Caco-2 (cell line): ENCODE measurements at regions not wholly inside any gene's neighbourhood (a gene's known extent, or its start where the extent isn't known, plus 50 kb on each side); places are given as distances from the start of the nearest gene placed in this dataset.

Experiments
- BruUV-seq: library from RNA; stranded (reverse); fragments of 400-500 nt; replicated peaks from 2 replicates; lab custom pipeline; 2021; lab: Mats Ljungman, UMichigan
- CTCF ChIA-PET: fragments of 300-600 bp; sonication (Branson Sonifier 250); formaldehyde crosslinking; loops from one replicate; lab custom pipeline; 2022; ENCODE audit warnings: antibody characterized with exemption; lab: Charles Lee
- POLR2A ChIA-PET: fragments of 300-600 bp; sonication (Branson Sonifier 250); formaldehyde crosslinking; loops from one replicate; lab custom pipeline; 2022; ENCODE audit warnings: antibody characterized with exemption; lab: Charles Lee
- DNase-seq, 2 experiments: peaks; one replicate each; pipeline versions ENCODE4 v3.0.0 to v3.0.0-alpha.2; 2020 to 2022
- H3K27me3 ChIP-seq: replicated peaks from 2 replicates; pipeline ENCODE4 v1.6.0; 2011; ENCODE audit warnings: low read length; ENCODE audit not compliant: control insufficient read depth, insufficient read depth
- H3K36me3 ChIP-seq: 2 replicates; pipeline ENCODE4 v1.5.1; 2011; ENCODE audit warnings: low read length; ENCODE audit not compliant: control insufficient read depth, insufficient read depth
- H3K4me1 ChIP-seq: fragments of 250-450 bp; sonication (Bioruptor Pico); 2 replicates; pipeline ENCODE4 v1.5.1; 2020; ENCODE audit warnings: mild to moderate bottlenecking
- H3K4me3 ChIP-seq: 2 replicates; pipeline ENCODE4 v1.5.1; 2011; ENCODE audit warnings: low read depth, mild to moderate bottlenecking, control low read depth, low read length
- H3K9me3 ChIP-seq: fragments of 250-450 bp; sonication (Bioruptor Pico); 2 replicates; pipeline ENCODE4 v1.5.1; 2020; ENCODE audit warnings: mild to moderate bottlenecking, moderate library complexity
- H3K27ac Mint-ChIP-seq: one replicate; pipeline ENCODE4 v1.8.0; 2022; ENCODE audit warnings: mixed read lengths; ENCODE audit not compliant: unreplicated experiment
- H3K27me3 Mint-ChIP-seq: one replicate; pipeline ENCODE4 v1.8.0; 2022; ENCODE audit warnings: mixed read lengths; ENCODE audit not compliant: insufficient read depth, unreplicated experiment
- H3K36me3 Mint-ChIP-seq: one replicate; pipeline ENCODE4 v1.8.0; 2022; ENCODE audit warnings: mild to moderate bottlenecking, mixed read lengths; ENCODE audit not compliant: insufficient read depth, unreplicated experiment
- H3K4me1 Mint-ChIP-seq: one replicate; pipeline ENCODE4 v1.8.0; 2022; ENCODE audit warnings: low read depth, mixed read lengths; ENCODE audit not compliant: unreplicated experiment
- H3K4me3 Mint-ChIP-seq: one replicate; pipeline ENCODE4 v1.8.0; 2022; ENCODE audit warnings: mild to moderate bottlenecking, moderate library complexity, mixed read lengths; ENCODE audit not compliant: unreplicated experiment
- H3K9me3 Mint-ChIP-seq: one replicate; pipeline ENCODE4 v1.8.0; 2022; ENCODE audit warnings: mixed read lengths; ENCODE audit not compliant: unreplicated experiment
- CTCF ChIP-seq, 2 experiments: fragments of 200-600 bp in 1 of 2; IDR thresholded peaks; 1 replicate in 1 of 2; 2 replicates in 1 of 2; pipeline versions ENCODE4 v1.5.1 to v1.8.0; 2011 to 2022; ENCODE audit warnings: antibody characterized with exemption in 1 of 2, control low read depth in 1 of 2, inconsistent platforms in 1 of 2, low read depth in 1 of 2, low read length in 1 of 2, mild to moderate bottlenecking in 1 of 2, moderate library complexity in 1 of 2; ENCODE audit not compliant: insufficient read depth in 1 of 2, severe bottlenecking in 1 of 2, unreplicated experiment in 1 of 2
- intact Hi-C: fragments of 100-400 bp; cut with micrococcal nuclease; formaldehyde crosslinking; loops from one replicate; pipeline ENCODE4 v1.10.0; 2022; ENCODE audit not compliant: unreplicated experiment

- H3K36me3 Mint-ChIP-seq: no peaks in the 10 kb centered on the region
- Histone ChIP-seq H3K9me3 (no peaks in the 10 kb centered on the region), H3K36me3 (no peaks in the 10 kb centered on the region), H3K4me3 (no peak overlapping the region), H3K4me1 (no peaks in the 10 kb centered on the region), H3K27me3 (no peaks in the 10 kb centered on the region; the same call in 1 of the 2 replicates)
- CTCF ChIA-PET: no interaction called here
- DNase-seq: peak in 1 of 2 experiments; percentile 17
- H3K4me1 Mint-ChIP-seq: no peaks in the 10 kb centered on the region
- H3K4me3 Mint-ChIP-seq: no peak overlapping the region
- BruUV-seq: no TSS peak
- H3K27ac Mint-ChIP-seq: no peak overlapping the region
- no peaks in the 10 kb centered on the region for H3K9me3 Mint-ChIP-seq
- no peak for TF ChIP-seq CTCF (IDR thresholded peaks at IDR 0.05; ENCODE audit: insufficient read depth in 1 of 2, low read depth in 1 of 2, low read length in 1 of 2, severe bottlenecking in 1 of 2, unreplicated experiment in 1 of 2)
- intact Hi-C loops: no loop called here
- POLR2A ChIA-PET: no interaction called here
- peaks cover 33% of the 10 kb centered on the region for H3K27me3 Mint-ChIP-seq
Observed at GRCh38 chr22:47291565-47292495, 529.4 kb downstream of the TBC1D22A start.

GRCh38 chr22:47290706-47291430 lies 528.4 kb downstream of the TBC1D22A start:
- Histone ChIP-seq H3K4me1 (no peaks in the 10 kb centered on the region), H3K9me3 (no peaks in the 10 kb centered on the region), H3K36me3 (no peaks in the 10 kb centered on the region), H3K4me3 (no peak overlapping the region), H3K27me3 (no peaks in the 10 kb centered on the region; the same call in 1 of the 2 replicates)
- Mint-ChIP-seq H3K4me3 (no peak overlapping the region), H3K27ac (no peak overlapping the region), H3K9me3 (no peaks in the 10 kb centered on the region), H3K27me3 (peaks cover 30% of the 10 kb centered on the region), H3K36me3 (no peaks in the 10 kb centered on the region), H3K4me1 (no peaks in the 10 kb centered on the region)
- POLR2A ChIA-PET: no interaction called here
- DNase-seq: peak in 1 of 2 experiments; percentile 12
- BruUV-seq: no TSS peak
- no peak for TF ChIP-seq CTCF (IDR thresholded peaks at IDR 0.05; ENCODE audit: insufficient read depth in 1 of 2, low read depth in 1 of 2, low read length in 1 of 2, severe bottlenecking in 1 of 2, unreplicated experiment in 1 of 2)
- CTCF ChIA-PET: no interaction called here
- intact Hi-C loops: no loop called here

GRCh38 chr22:47289336-47289985 lies 527.0 kb downstream of the TBC1D22A start:
- ChIA-PET CTCF (no interaction called here), POLR2A (no interaction called here)
- no peak for TF ChIP-seq CTCF (IDR thresholded peaks at IDR 0.05; ENCODE audit: insufficient read depth in 1 of 2, low read depth in 1 of 2, low read length in 1 of 2, severe bottlenecking in 1 of 2, unreplicated experiment in 1 of 2)
- H3K27ac Mint-ChIP-seq: no peak overlapping the region
- DNase-seq: peak in 1 of 2 experiments; percentile 25
- H3K27me3 Mint-ChIP-seq: peaks cover 30% of the 10 kb centered on the region
- Histone ChIP-seq H3K4me3 (no peak overlapping the region), H3K36me3 (no peaks in the 10 kb centered on the region), H3K27me3 (no peaks in the 10 kb centered on the region; the same call in 1 of the 2 replicates), H3K4me1 (no peaks in the 10 kb centered on the region), H3K9me3 (no peaks in the 10 kb centered on the region)
- intact Hi-C loops: no loop called here
- H3K36me3 Mint-ChIP-seq: no peaks in the 10 kb centered on the region
- no peaks in the 10 kb centered on the region for H3K4me1 Mint-ChIP-seq
- H3K9me3 Mint-ChIP-seq: no peaks in the 10 kb centered on the region
- no peak overlapping the region for H3K4me3 Mint-ChIP-seq
- BruUV-seq: no TSS peak
